CD14-positive monocyte (primary cell): ENCODE measurements at regions not wholly inside any gene's neighbourhood (a gene's known extent, or its start where the extent isn't known, plus 50 kb on each side); places are given as distances from the start of the nearest gene placed in this dataset.

Experiments
- DNase-seq, 3 donors: peaks; one replicate each; pipeline ENCODE4 v3.0.0-alpha.2; 2011 to 2022
- H2AFZ ChIP-seq: 2 replicates; pipeline ENCODE4 v1.6.0; 2012; ENCODE audit warnings: mild to moderate bottlenecking, low read depth, low read length, inconsistent platforms; ENCODE audit not compliant: insufficient read depth, poor library complexity, severe bottlenecking
- H3K27ac ChIP-seq, 2 donors: 1 replicate in 1 of 2; 2 replicates in 1 of 2; pipeline ENCODE4 v1.5.1; 2012 to 2013; ENCODE audit warnings: low read length in 2 of 2, control low read depth in 1 of 2, inconsistent platforms in 1 of 2, low read depth in 1 of 2, mild to moderate bottlenecking in 1 of 2
- H3K27me3 ChIP-seq, 2 donors: one replicate each; pipeline versions ENCODE4 v1.6.0 to v1.6.1; 2011 to 2013; ENCODE audit warnings: low read length in 2 of 2; ENCODE audit not compliant: control insufficient read depth in 2 of 2, insufficient read depth in 2 of 2
- H3K36me3 ChIP-seq, 2 donors: replicated peaks in 1 of 2; 1 replicate in 1 of 2; 2 replicates in 1 of 2; pipeline versions ENCODE4 v1.5.1 to v1.6.1; 2012 to 2013; ENCODE audit warnings: low read length in 2 of 2, control low read depth in 1 of 2, inconsistent platforms in 1 of 2, mild to moderate bottlenecking in 1 of 2; ENCODE audit not compliant: insufficient read depth in 2 of 2, control insufficient read depth in 1 of 2
- H3K4me1 ChIP-seq, 2 donors: 1 replicate in 1 of 2; 2 replicates in 1 of 2; pipeline versions ENCODE4 v1.5.1 to v1.6.1; 2012 to 2013; ENCODE audit warnings: low read length in 2 of 2, control low read depth in 1 of 2, inconsistent platforms in 1 of 2, mild to moderate bottlenecking in 1 of 2, moderate library complexity in 1 of 2; ENCODE audit not compliant: insufficient read depth in 2 of 2, control insufficient read depth in 1 of 2
- H3K4me2 ChIP-seq: replicated peaks from 2 replicates; pipeline ENCODE3; 2012; ENCODE audit warnings: low read length, moderate library complexity, mild to moderate bottlenecking; ENCODE audit not compliant: poor library complexity, severe bottlenecking; ENCODE audit errors: extremely low read depth
- H3K4me3 ChIP-seq, 3 experiments: fragments of 200-600 bp in 1 of 3; sonication (generic) in 1 of 3; replicated peaks in 1 of 3; 1 replicate in 2 of 3; 2 replicates in 1 of 3; pipeline ENCODE4 v1.5.1; 2011 to 2013; ENCODE audit warnings: low read length in 3 of 3, mild to moderate bottlenecking in 3 of 3, control low read depth in 2 of 3, low read depth in 2 of 3, inconsistent platforms in 1 of 3, moderate library complexity in 1 of 3
- H3K79me2 ChIP-seq: 2 replicates; pipeline ENCODE4 v1.6.0; 2012; ENCODE audit warnings: mild to moderate bottlenecking, control low read depth, inconsistent platforms, low read length, moderate library complexity; ENCODE audit not compliant: insufficient read depth
- H3K9ac ChIP-seq: 2 replicates; pipeline ENCODE4 v1.6.0; 2017; ENCODE audit warnings: low read length, mild to moderate bottlenecking; ENCODE audit not compliant: insufficient read depth, poor library complexity, severe bottlenecking
- H3K9me3 ChIP-seq, 2 donors: replicated peaks in 1 of 2; 1 replicate in 1 of 2; 2 replicates in 1 of 2; pipeline versions ENCODE4 v1.5.1 to v1.6.1; 2012 to 2013; ENCODE audit warnings: low read length in 2 of 2, control low read depth in 1 of 2; ENCODE audit not compliant: control insufficient read depth in 1 of 2, insufficient read depth in 1 of 2
- H4K20me1 ChIP-seq: 2 replicates; pipeline ENCODE4 v1.6.0; 2012; ENCODE audit warnings: mild to moderate bottlenecking, low read length, control low read depth, moderate library complexity; ENCODE audit not compliant: insufficient read depth
- H3K27ac Mint-ChIP-seq, 7 donors: one replicate each; pipeline ENCODE4 v1.8.0; 2020; ENCODE audit warnings: mild to moderate bottlenecking in 7 of 7, mixed read lengths in 7 of 7, moderate library complexity in 6 of 7, inconsistent platforms in 2 of 7
- H3K27me3 Mint-ChIP-seq, 3 donors: one replicate each; pipeline ENCODE4 v1.8.0; 2021 to 2022; ENCODE audit warnings: low read depth in 3 of 3, mild to moderate bottlenecking in 3 of 3, mixed read lengths in 3 of 3, moderate library complexity in 3 of 3, inconsistent platforms in 1 of 3
- H3K36me3 Mint-ChIP-seq, 2 donors: one replicate each; pipeline ENCODE4 v1.8.0; 2020; ENCODE audit warnings: mixed read lengths in 2 of 2, inconsistent platforms in 1 of 2, mild to moderate bottlenecking in 1 of 2
- H3K4me1 Mint-ChIP-seq: one replicate; pipeline ENCODE4 v1.8.0; 2020; ENCODE audit warnings: mild to moderate bottlenecking, mixed read lengths
- H3K4me3 Mint-ChIP-seq, 2 donors: one replicate each; pipeline ENCODE4 v1.8.0; 2020; ENCODE audit warnings: mild to moderate bottlenecking in 2 of 2, mixed read lengths in 2 of 2, moderate library complexity in 1 of 2
- H3K9me3 Mint-ChIP-seq, 7 donors: one replicate each; pipeline ENCODE4 v1.8.0; 2020 to 2022; ENCODE audit warnings: mixed read lengths in 7 of 7, mild to moderate bottlenecking in 6 of 7, moderate library complexity in 6 of 7, inconsistent platforms in 2 of 7
- CTCF ChIP-seq: fragments of 200-600 bp; IDR thresholded peaks from one replicate; pipeline ENCODE4 v1.8.0; 2022; ENCODE audit warnings: antibody characterized with exemption, mild to moderate bottlenecking
- WGBS: methylation state at CpG from one replicate; pipeline ENCODE4 v1.1.5; 2013; ENCODE audit warnings: missing lambda C conversion rate; ENCODE audit not compliant: insufficient coverage; 5-methylcytosine and 5-hydroxymethylcytosine counted together
- intact Hi-C, 2 donors: fragments of 100-400 bp; cut with micrococcal nuclease; formaldehyde crosslinking; loops; one replicate each; pipeline versions ENCODE4 v1.15.0 to v1.15.1; 2023

GRCh38 chr10:6739530-6740174, 159.6 kb upstream of the PRKCQ start:
- intact Hi-C loops = no loop called here
- Histone ChIP-seq H2AFZ (no peak overlapping the region), H3K4me3 (no peak overlapping the region), H3K4me2 (no peak overlapping the region), H3K27ac (no peak overlapping the region), H4K20me1 (no peaks in the 10 kb centered on the region), H3K9me3 (no peaks in the 10 kb centered on the region), H3K9ac (no peak overlapping the region), H3K27me3 (peaks cover 0 to 8% of the 10 kb centered on the region in 2 donors), H3K36me3 (no peaks in the 10 kb centered on the region), H3K4me1 (peaks cover 9 to 10% of the 10 kb centered on the region in 2 donors), H3K79me2 (no peaks in the 10 kb centered on the region)
- DNase-seq = no peak
- Mint-ChIP-seq H3K36me3 (no peaks in the 10 kb centered on the region), H3K4me1 (peaks cover 30% of the 10 kb centered on the region), H3K27me3 (peaks cover 14 to 16% (median 14%) of the 10 kb centered on the region in 3 donors), H3K27ac (no peak overlapping the region), H3K4me3 (no peak overlapping the region), H3K9me3 (no peaks in the 10 kb centered on the region)
- 96% methylated on average over 4 of the region's 12 CpGs for WGBS
- TF ChIP-seq CTCF = no peak

- WGBS = 11% methylated on average over 6 of the region's 14 CpGs
- intact Hi-C loops = no loop called here
- peak overlapping the region; percentile 56 for H2AFZ ChIP-seq
These were observed 158.2 kb upstream of the PRKCQ start for GRCh38 chr10:6738112-6738768.

More at GRCh38 chr10:6738112-6738768, 158.2 kb upstream of the PRKCQ start:
- Histone ChIP-seq H3K36me3 (no peaks in the 10 kb centered on the region), H3K4me1 (peaks cover 9 to 10% of the 10 kb centered on the region in 2 donors), H3K4me2 (no peak overlapping the region), H3K9ac (no peak overlapping the region), H3K4me3 (no peak overlapping the region), H4K20me1 (no peaks in the 10 kb centered on the region), H3K79me2 (no peaks in the 10 kb centered on the region), H3K27me3 (peaks cover 0 to 8% of the 10 kb centered on the region in 2 donors), H3K27ac (no peak overlapping the region), H3K9me3 (no peaks in the 10 kb centered on the region)
- Mint-ChIP-seq H3K36me3 (no peaks in the 10 kb centered on the region), H3K27me3 (peaks cover 17 to 21% (median 18%) of the 10 kb centered on the region in 3 donors), H3K4me1 (peaks cover 27% of the 10 kb centered on the region), H3K27ac (no peak overlapping the region), H3K9me3 (no peaks in the 10 kb centered on the region), H3K4me3 (no peak overlapping the region)
- TF ChIP-seq CTCF = no peak
- no peak for DNase-seq
